GM19043 (cell line): ENCODE measurements at regions not wholly inside any gene's neighbourhood (a gene's known extent, or its start where the extent isn't known, plus 50 kb on each side); places are given as distances from the start of the nearest gene placed in this dataset.
"Not testable (repeated sequence)": the region's sequence is repeated elsewhere in the genome, so short reads cannot be mapped to it uniquely, and the experiment has no call there.

Experiments used
- ATAC-seq: cut with Tn5 transposase; IDR thresholded peaks from one replicate; pipeline ENCODE4 v1.9.1; 2021; ENCODE audit warnings: low read depth; ENCODE audit not compliant: unreplicated experiment

DNA sequence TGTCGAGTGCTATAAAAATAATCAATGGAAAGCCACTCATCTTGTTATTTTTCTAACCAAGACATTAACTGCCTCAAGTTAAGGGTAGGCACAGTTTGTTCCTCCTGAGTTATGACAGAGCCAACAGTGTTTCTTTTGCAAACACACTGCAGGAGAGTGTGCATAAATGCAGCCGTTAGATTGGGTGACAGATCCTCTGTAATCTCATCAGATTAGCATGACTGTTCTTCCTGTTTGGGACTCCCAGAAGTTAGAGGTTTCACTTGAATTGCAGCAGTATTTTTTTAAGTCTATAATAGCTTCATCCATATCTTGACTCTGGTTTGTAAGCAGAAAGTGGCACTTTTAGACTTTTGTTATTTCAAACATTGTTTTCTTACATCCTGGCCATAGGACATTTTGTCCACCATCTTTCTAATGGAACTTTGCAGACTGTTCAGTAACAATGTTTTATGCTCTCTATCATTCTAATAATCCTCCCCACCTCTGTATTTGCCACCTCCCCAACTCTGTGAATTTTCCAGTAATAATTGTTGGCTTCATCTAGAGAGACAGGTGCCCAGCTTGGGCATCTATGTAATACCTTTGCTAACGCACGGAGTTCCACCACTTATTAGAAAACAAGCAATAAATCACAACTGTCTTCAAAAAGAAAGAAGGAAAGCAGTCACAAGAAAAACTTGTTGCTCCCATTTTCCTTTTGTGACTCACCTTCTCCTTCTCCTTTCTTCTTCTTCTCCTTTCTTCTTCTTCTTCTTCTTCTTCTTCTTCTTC is 560.0 kb downstream of the ADCYAP1 start:
- no peak for ATAC-seq

DNA sequence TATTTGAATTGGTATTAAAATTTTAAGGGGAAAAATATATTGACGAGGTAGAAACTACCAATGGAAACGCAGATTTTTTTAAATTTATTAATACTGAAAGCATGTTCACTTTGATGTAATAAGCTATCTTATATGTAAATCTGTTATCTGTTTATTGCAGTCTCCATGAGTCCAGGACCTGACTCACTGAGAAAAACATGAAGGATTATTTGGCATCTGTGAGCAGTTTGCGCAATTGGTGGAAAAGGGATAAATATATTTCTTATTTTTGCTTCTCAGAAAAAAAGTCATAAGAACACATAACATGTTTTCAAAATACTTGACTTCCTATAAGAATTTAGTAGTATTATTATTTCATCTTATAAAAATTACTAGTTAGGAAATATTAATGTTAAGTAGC is 561.4 kb downstream of the ADCYAP1 start:
- ATAC-seq = no peak

GRCh38 chr18:1467461-1467964 is 562.8 kb downstream of the ADCYAP1 start:
- no peak for ATAC-seq

DNA sequence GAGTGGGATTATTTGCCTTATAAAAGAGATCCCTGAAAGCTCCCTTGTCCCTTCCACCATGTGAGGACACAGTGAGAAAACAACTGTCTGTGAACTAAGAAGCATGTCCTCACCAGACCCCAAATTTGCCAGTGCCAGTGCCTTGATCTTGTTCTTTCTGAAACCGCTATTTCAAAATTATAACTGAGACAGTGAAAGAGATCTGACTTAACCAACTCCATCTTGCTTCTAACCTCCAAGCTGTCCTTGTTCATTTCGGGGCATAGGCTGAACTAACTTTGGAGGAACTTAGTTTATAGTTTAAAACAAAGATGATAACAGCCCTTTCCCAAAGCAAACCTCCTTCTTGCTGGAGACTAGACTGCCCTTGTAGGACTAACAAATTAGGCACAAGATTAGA is 563.9 kb downstream of the ADCYAP1 start:
- ATAC-seq = no peak

DNA sequence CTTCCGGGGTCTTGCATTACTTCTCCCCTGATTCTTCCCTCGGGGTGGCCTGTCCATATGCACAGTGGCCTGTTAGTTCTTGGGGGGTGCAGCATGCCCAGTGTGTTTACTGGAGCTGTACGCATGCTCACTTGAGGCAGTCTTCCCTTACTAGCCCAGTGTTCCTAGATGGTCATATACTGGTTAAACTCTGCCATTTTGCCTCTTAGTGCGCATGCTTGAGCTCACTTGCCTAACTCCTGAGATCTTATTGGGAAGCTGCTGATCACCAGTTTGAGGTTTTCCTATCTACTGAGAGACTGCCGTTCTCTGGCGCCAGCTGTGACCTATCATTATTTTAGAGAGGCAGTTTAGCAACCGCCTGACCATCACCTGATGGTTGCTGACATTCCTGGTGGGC is 571.2 kb downstream of the ADCYAP1 start:
- no peak for ATAC-seq

GRCh38 chr18:1480309-1480708 is 575.6 kb downstream of the ADCYAP1 start:
- ATAC-seq = no peak

DNA sequence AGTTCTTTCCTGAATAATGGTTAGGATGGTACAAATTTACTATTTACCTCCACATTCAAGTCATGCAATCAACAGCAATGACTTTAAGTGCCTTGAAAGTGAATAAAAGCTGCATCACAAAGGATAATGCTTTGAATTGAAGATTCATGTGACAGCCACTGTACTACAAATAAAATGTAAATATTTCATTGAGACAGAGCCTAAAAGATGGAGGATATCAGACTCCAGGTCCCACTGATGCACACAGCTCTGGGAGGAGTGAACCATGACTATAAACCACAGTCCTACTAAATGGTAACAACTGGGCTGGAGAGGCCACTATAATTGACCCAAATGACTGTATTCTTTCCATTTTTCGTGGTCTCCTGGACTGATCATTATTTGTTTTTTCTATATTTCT is 576.9 kb downstream of the ADCYAP1 start:
- ATAC-seq = no peak

DNA sequence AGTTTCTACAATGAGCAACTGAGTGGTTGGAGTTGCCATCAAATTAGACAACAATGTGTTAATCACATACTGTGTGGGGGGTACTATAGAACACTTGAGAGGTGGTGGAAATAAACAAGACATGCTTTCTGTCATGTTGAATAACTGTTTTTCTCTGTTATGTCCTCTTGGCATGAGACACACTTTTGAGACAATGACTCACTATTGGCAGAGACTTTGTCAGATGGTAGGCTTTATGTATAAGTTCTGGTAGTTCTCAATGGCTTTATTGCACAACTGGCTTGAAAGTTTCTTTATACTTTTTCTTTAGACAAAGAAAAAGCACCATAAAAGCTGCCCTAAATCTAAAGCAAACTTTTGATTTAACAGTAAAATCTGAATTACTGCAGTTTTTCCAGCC is 578.7 kb downstream of the ADCYAP1 start:
- ATAC-seq = no peak

GRCh38 chr18:1487457-1487856 is 582.8 kb downstream of the ADCYAP1 start:
- no peak for ATAC-seq

DNA sequence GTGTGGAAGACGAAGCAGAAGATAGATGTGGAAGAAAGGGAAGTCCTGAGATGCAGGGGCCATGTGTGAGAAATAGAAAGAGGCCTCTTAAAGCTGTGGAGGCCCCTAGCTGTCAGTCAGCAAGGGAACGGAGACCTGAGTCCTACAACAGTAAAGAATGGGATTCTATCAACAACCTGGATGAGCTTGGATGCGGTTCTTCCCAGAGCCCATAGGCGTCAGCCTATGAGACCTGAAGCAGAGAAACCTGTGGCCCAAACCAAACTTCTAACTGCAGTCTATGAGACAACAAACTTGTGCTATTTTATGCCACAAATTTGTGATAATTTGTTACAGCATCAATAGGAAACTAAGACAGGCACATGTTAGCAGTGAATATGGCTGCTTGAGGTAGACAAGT is 583.7 kb downstream of the ADCYAP1 start:
- ATAC-seq = no peak

- ATAC-seq = no peak
These were observed 584.3 kb downstream of the ADCYAP1 start for GRCh38 chr18:1488957-1489356.

GRCh38 chr18:1495387-1495786 is 590.7 kb downstream of the ADCYAP1 start:
- no peak for ATAC-seq

DNA sequence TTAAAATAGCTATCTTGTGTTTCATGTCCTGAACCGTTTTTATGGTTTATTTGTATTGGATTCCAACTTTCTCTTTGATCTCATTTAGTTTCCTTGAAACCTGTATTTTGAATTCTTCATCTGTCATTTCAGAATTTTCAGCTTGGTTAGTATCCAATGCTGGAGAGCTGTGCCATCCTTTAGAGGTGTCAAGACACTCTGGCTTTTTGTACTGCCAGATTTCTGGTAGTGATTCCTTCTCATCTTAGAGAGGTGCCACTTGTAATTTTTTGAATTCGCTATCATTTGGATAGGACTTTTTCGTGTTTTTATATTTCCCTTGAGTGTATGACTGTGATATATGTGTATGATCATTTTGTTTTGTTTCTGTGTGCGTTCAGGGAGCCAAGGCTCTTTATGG is 591.4 kb downstream of the ADCYAP1 start:
- no peak for ATAC-seq

DNA sequence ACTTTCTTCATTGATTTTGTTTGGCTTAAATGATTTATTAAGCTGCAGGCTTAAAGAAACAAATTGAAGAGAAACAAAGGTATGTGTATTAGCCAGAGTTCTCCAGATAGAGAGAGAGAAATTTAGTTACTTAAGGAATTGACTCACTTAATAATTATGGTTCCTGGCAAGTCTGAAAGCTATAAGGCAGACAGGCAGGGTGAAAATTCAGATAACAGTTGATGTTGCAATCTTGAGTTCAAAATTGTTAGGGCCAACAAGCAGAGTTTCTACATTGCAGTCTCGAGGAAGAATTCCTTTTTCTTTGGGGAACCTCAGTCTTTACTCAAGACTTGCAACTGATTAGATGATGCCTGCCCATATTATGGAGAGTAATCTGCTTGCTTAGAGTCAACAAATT is 593.5 kb downstream of the ADCYAP1 start:
- ATAC-seq = no peak

DNA sequence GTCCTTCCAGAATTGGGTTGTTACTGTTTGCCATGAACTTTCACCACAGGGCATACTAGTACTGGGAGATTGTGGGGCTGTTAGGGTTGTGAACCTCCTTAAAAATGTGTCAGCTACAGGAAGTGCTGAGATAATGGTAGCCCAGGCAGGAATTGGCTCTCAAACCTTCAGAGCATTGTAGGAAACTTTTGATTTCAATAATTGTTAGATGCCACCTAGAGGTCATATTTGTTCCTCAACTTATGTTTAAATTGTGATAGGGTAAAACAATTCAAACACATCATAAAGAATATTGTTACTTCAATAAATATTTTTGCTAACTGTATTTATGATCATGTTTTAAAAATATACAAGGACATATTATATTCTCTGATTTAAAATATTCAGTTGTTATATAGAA is 594.6 kb downstream of the ADCYAP1 start:
- no peak for ATAC-seq

DNA sequence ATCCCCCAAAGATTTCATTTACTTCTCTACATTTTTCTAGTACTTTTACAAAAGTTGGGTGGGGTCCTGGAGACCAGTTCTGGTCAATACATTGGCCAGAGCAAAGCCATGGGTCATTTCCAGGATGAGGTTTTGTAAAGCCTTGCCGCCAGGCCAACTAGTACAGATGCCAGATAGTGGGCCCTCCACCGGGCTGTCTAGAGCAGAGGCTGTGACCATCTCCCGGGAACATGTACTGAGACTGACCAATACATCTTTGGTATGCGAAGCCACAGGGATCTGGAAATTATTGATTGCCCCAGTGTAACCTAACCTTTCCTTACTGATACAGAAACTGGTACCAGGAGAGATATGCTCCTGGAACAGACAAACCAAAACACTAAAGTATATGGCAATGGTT is 599.2 kb downstream of the ADCYAP1 start:
- ATAC-seq = no peak

DNA sequence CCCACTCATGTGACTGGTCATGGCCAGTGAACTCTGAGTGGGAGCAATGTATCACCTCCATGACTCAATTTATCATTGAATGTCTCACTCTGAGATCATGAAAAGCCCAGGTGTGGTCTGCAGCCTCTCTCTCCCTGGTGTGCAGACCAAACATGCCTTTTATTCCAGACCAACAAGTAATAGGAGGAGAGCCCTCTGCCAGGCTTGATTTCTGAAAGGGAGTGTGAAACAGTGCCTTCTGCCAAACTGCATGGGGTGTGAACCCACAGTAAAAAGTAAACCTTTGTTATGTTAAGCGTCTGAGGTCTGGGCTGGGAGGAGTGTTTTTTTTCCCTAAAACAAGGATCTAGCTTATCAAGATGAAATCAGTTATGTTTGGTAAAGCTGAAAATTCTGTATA is 601.2 kb downstream of the ADCYAP1 start:
- ATAC-seq = no peak

GRCh38 chr18:1510542-1511179 is 606.0 kb downstream of the ADCYAP1 start:
- ATAC-seq = no peak

DNA sequence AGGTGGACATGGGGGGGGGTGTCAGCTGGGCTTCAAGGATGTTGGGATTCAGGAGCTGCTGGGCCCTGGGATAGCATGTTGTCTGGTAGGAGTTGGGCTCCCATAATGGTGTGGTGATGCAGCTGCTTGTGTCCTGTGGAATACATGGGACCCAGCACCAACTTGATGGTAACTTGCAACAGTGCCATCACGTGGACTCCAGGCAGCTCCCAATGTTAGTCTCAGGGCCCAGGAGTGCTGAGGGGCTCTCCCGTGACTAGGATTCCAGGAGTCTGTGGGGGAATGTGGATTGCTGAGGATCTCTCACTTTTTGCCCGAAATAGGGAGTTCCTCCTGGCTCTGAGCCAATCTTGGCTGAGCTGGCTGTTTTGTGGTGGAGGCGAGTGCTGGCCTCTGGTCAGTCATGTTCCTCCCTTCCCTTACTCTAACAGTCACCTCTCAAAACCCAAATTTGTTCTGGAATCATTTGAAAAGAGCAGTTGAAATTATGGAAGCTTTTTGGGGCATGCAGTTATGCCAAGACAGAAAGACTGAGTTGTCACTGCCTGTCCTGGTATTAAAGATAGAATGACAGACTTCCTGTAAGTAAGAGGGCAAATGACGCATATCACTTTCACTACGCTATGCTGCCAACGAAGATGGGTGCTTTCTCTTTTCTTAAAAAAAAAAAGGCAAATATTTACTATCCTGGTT is 607.1 kb downstream of the ADCYAP1 start:
- no peak for ATAC-seq

GRCh38 chr18:1513519-1513918 is 608.8 kb downstream of the ADCYAP1 start:
- no peak for ATAC-seq

DNA sequence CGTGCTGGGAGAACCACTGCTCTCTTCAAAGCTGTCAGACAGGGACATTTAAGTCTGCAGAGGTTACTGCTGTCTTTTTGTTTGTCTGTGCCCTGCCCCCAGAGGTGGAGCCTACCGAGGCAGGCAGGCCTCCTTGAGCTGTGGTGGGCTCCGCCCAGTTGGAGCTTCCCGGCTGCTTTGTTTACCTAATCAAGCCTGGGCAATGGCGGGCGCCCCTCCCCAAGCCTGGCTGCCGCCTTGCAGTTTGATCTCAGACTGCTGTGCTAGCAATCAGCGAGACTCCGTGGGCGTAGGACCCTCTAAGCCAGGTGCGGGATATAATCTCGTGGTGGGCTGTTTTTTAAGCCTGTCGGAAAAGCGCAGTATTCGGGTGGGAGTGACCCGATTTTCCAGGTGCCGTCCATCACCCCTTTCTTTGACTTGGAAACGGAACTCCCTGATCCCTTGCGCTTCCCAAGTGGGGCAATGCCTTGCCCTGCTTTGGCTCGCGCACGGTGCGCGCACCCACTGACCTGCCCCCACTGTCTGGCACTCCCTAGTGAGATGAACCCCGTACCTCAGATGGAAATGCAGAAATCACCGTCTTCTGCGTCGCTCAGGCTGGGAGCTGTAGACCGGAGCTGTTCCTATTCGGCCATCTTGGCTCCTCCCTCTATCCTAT is 617.0 kb downstream of the ADCYAP1 start:
- not testable (repeated sequence) for ATAC-seq
